CD4-positive, CD25-positive, alpha-beta regulatory T cell (primary cell): ENCODE measurements at regions not wholly inside any gene's neighbourhood (a gene's known extent, or its start where the extent isn't known, plus 50 kb on each side); places are given as distances from the start of the nearest gene placed in this dataset.

Experiments
- ATAC-seq, 2 donors: fragments of 150-1000 bp; cut with Tn5 transposase; one replicate each; pipeline ENCODE4 v1.10.0; 2021; ENCODE audit warnings: low read depth in 2 of 2, moderate number of reproducible peaks in 2 of 2, moderate library complexity in 1 of 2
- DNase-seq, 3 donors: peaks; one replicate each; pipeline versions ENCODE4 v3.0.0 to v3.0.0-alpha.2; 2012 to 2022; ENCODE audit warnings: mixed read lengths in 1 of 3
- H3K27ac ChIP-seq: one replicate; pipeline ENCODE4 v1.7.0; 2013; ENCODE audit warnings: mild to moderate bottlenecking, low read length; ENCODE audit not compliant: insufficient read depth, poor library complexity, severe bottlenecking
- H3K27me3 ChIP-seq: one replicate; pipeline ENCODE4 v1.7.0; 2013; ENCODE audit warnings: low read length; ENCODE audit not compliant: control insufficient read depth, insufficient read depth
- H3K36me3 ChIP-seq: one replicate; pipeline ENCODE4 v1.7.0; 2013; ENCODE audit warnings: mild to moderate bottlenecking, low read length, moderate library complexity; ENCODE audit not compliant: control insufficient read depth, insufficient read depth
- H3K4me1 ChIP-seq: 2 replicates; pipeline ENCODE4 v1.7.0; 2013; ENCODE audit warnings: mild to moderate bottlenecking, low read length; ENCODE audit not compliant: insufficient read depth, control insufficient read depth, poor library complexity, severe bottlenecking
- H3K4me3 ChIP-seq: one replicate; pipeline ENCODE4 v1.7.0; 2013; ENCODE audit warnings: low read depth, mild to moderate bottlenecking, low read length, moderate library complexity
- H3K9me3 ChIP-seq, 2 experiments: 1 replicate in 1 of 2; 2 replicates in 1 of 2; pipeline ENCODE4 v1.7.0; 2013; ENCODE audit warnings: low read length in 2 of 2, mild to moderate bottlenecking in 1 of 2, moderate library complexity in 1 of 2; ENCODE audit not compliant: control insufficient read depth in 2 of 2
- H3K27ac Mint-ChIP-seq, 3 donors: one replicate each; pipeline ENCODE4 v1.8.0; 2020 to 2022; ENCODE audit warnings: mild to moderate bottlenecking in 3 of 3, mixed read lengths in 3 of 3, moderate library complexity in 2 of 3
- H3K27me3 Mint-ChIP-seq: one replicate; pipeline ENCODE4 v1.8.0; 2022; ENCODE audit warnings: mild to moderate bottlenecking, mixed read lengths
- H3K36me3 Mint-ChIP-seq: one replicate; pipeline ENCODE4 v1.8.0; 2020; ENCODE audit warnings: mixed read lengths
- H3K4me1 Mint-ChIP-seq, 4 donors: one replicate each; pipeline ENCODE4 v1.8.0; 2020 to 2022; ENCODE audit warnings: mixed read lengths in 4 of 4, mild to moderate bottlenecking in 1 of 4
- H3K4me3 Mint-ChIP-seq, 4 donors: one replicate each; pipeline ENCODE4 v1.8.0; 2020 to 2022; ENCODE audit warnings: mild to moderate bottlenecking in 4 of 4, mixed read lengths in 4 of 4, moderate library complexity in 3 of 4
- H3K9me3 Mint-ChIP-seq, 7 donors: one replicate each; pipeline ENCODE4 v1.8.0; 2020 to 2022; ENCODE audit warnings: mixed read lengths in 7 of 7, mild to moderate bottlenecking in 3 of 7, moderate library complexity in 2 of 7

GRCh38 chr16:8370374-8371270, 219.7 kb downstream of the TMEM114 start:
- ATAC-seq, result no peak
- no peaks in the 10 kb centered on the region for H3K4me1 Mint-ChIP-seq
- no peaks in the 10 kb centered on the region for H3K27me3 Mint-ChIP-seq
- no peaks in the 10 kb centered on the region for H3K9me3 ChIP-seq
- H3K27me3 ChIP-seq, result no peaks in the 10 kb centered on the region
- H3K9me3 Mint-ChIP-seq, result peaks cover 0 to 12% (median 4%) of the 10 kb centered on the region in 7 donors
- no peak overlapping the region for H3K4me3 ChIP-seq
- DNase-seq, result no peak
- no peaks in the 10 kb centered on the region for H3K36me3 ChIP-seq
- no peak overlapping the region for H3K27ac ChIP-seq
- H3K27ac Mint-ChIP-seq, result no peak overlapping the region
- no peaks in the 10 kb centered on the region for H3K4me1 ChIP-seq
- no peaks in the 10 kb centered on the region for H3K36me3 Mint-ChIP-seq
- H3K4me3 Mint-ChIP-seq, result no peak overlapping the region

- H3K36me3 Mint-ChIP-seq, result no peaks in the 10 kb centered on the region
- peaks cover 4% of the 10 kb centered on the region for H3K27me3 Mint-ChIP-seq
- no peaks in the 10 kb centered on the region for H3K4me1 Mint-ChIP-seq
- H3K9me3 Mint-ChIP-seq, result peaks cover 0 to 4% (median 0%) of the 10 kb centered on the region in 7 donors
- no peak for DNase-seq
- no peak overlapping the region for H3K4me3 Mint-ChIP-seq
- Histone ChIP-seq H3K27me3 (no peaks in the 10 kb centered on the region), H3K36me3 (no peaks in the 10 kb centered on the region), H3K9me3 (no peaks in the 10 kb centered on the region), H3K4me1 (no peaks in the 10 kb centered on the region), H3K27ac (no peak overlapping the region), H3K4me3 (no peak overlapping the region)
- ATAC-seq, result no peak
- no peak overlapping the region for H3K27ac Mint-ChIP-seq
Observed at GRCh38 chr16:8358937-8359336, 231.4 kb downstream of the TMEM114 start.

- H3K9me3 Mint-ChIP-seq, result peaks cover 0 to 4% (median 2%) of the 10 kb centered on the region in 7 donors
- H3K27ac Mint-ChIP-seq, result no peak overlapping the region
- Histone ChIP-seq H3K27ac (no peak overlapping the region), H3K4me3 (no peak overlapping the region), H3K9me3 (no peaks in the 10 kb centered on the region), H3K36me3 (no peaks in the 10 kb centered on the region), H3K27me3 (no peaks in the 10 kb centered on the region), H3K4me1 (no peaks in the 10 kb centered on the region)
- ATAC-seq (no peak), DNase-seq (no peak)
- peaks cover 4% of the 10 kb centered on the region for H3K27me3 Mint-ChIP-seq
- no peaks in the 10 kb centered on the region for H3K36me3 Mint-ChIP-seq
- H3K4me3 Mint-ChIP-seq, result no peak overlapping the region
- H3K4me1 Mint-ChIP-seq, result no peaks in the 10 kb centered on the region
Observed at GRCh38 chr16:8355675-8356074, 234.6 kb downstream of the TMEM114 start.

GRCh38 chr16:8346294-8346693, 244.0 kb downstream of the TMEM114 start:
- Histone ChIP-seq H3K4me1 (no peaks in the 10 kb centered on the region), H3K4me3 (no peak overlapping the region), H3K36me3 (no peaks in the 10 kb centered on the region), H3K9me3 (no peaks in the 10 kb centered on the region), H3K27ac (no peak overlapping the region), H3K27me3 (no peaks in the 10 kb centered on the region)
- peaks cover 0 to 10% (median 3%) of the 10 kb centered on the region in 7 donors for H3K9me3 Mint-ChIP-seq
- H3K4me1 Mint-ChIP-seq, result no peaks in the 10 kb centered on the region
- no peaks in the 10 kb centered on the region for H3K27me3 Mint-ChIP-seq
- no peak overlapping the region for H3K27ac Mint-ChIP-seq
- no peak overlapping the region for H3K4me3 Mint-ChIP-seq
- ATAC-seq, result no peak
- H3K36me3 Mint-ChIP-seq, result no peaks in the 10 kb centered on the region
- no peak for DNase-seq

GRCh38 chr16:8342276-8342675, 248.0 kb downstream of the TMEM114 start:
- Mint-ChIP-seq H3K36me3 (no peaks in the 10 kb centered on the region), H3K27me3 (no peaks in the 10 kb centered on the region), H3K4me3 (no peak overlapping the region), H3K4me1 (no peaks in the 10 kb centered on the region), H3K9me3 (peaks cover 2 to 21% (median 7%) of the 10 kb centered on the region in 7 donors), H3K27ac (no peak overlapping the region)
- Histone ChIP-seq H3K27ac (no peak overlapping the region), H3K4me3 (no peak overlapping the region), H3K4me1 (no peaks in the 10 kb centered on the region), H3K27me3 (no peaks in the 10 kb centered on the region), H3K9me3 (no peaks in the 10 kb centered on the region), H3K36me3 (no peaks in the 10 kb centered on the region)
- no peak for ATAC-seq
- no peak for DNase-seq

- Mint-ChIP-seq H3K27ac (no peak overlapping the region), H3K4me3 (no peak overlapping the region), H3K36me3 (no peaks in the 10 kb centered on the region), H3K9me3 (peaks cover 0 to 16% (median 5%) of the 10 kb centered on the region in 7 donors), H3K27me3 (no peaks in the 10 kb centered on the region), H3K4me1 (no peaks in the 10 kb centered on the region)
- Histone ChIP-seq H3K27ac (no peak overlapping the region), H3K36me3 (no peaks in the 10 kb centered on the region), H3K4me1 (no peaks in the 10 kb centered on the region), H3K9me3 (peaks cover 0 to 2% of the 10 kb centered on the region in 2 experiments), H3K4me3 (no peak overlapping the region), H3K27me3 (no peaks in the 10 kb centered on the region)
- no peak for ATAC-seq
- no peak for DNase-seq
Observed at GRCh38 chr16:8330761-8331160, 259.6 kb downstream of the TMEM114 start.

GRCh38 chr16:8326232-8326631, 264.1 kb downstream of the TMEM114 start:
- Histone ChIP-seq H3K4me3 (no peak overlapping the region), H3K27me3 (no peaks in the 10 kb centered on the region), H3K9me3 (peaks cover 2 to 4% of the 10 kb centered on the region in 2 experiments), H3K27ac (no peak overlapping the region), H3K36me3 (no peaks in the 10 kb centered on the region), H3K4me1 (no peaks in the 10 kb centered on the region)
- Mint-ChIP-seq H3K4me3 (no peak overlapping the region), H3K4me1 (no peaks in the 10 kb centered on the region), H3K27me3 (no peaks in the 10 kb centered on the region), H3K36me3 (no peaks in the 10 kb centered on the region), H3K27ac (no peak overlapping the region), H3K9me3 (peaks cover 2 to 11% (median 7%) of the 10 kb centered on the region in 7 donors)
- ATAC-seq (no peak), DNase-seq (no peak)

- H3K4me3 ChIP-seq, result no peak overlapping the region
- Mint-ChIP-seq H3K4me3 (no peak overlapping the region), H3K4me1 (no peaks in the 10 kb centered on the region), H3K9me3 (peaks cover 0 to 21% (median 4%) of the 10 kb centered on the region in 7 donors), H3K27me3 (no peaks in the 10 kb centered on the region), H3K27ac (no peak overlapping the region), H3K36me3 (no peaks in the 10 kb centered on the region)
- no peaks in the 10 kb centered on the region for H3K27me3 ChIP-seq
- no peak for DNase-seq
- H3K27ac ChIP-seq, result no peak overlapping the region
- no peaks in the 10 kb centered on the region for H3K36me3 ChIP-seq
- no peak for ATAC-seq
- H3K4me1 ChIP-seq, result no peaks in the 10 kb centered on the region
- peaks cover 0 to 4% of the 10 kb centered on the region in 2 experiments for H3K9me3 ChIP-seq
Observed at GRCh38 chr16:8323153-8323552, 267.2 kb downstream of the TMEM114 start.
